HCT116 (cell line): ENCODE measurements at regions not wholly inside any gene's neighbourhood (a gene's known extent, or its start where the extent isn't known, plus 50 kb on each side); places are given as distances from the start of the nearest gene placed in this dataset.

Source experiments
- ATAC-seq: fragments of 200-7000 bp; cut with Tn5 transposase; 2 replicates; pipeline ENCODE4 v1.9.1; 2020; ENCODE audit warnings: mild to moderate bottlenecking, moderate library complexity
- BruUV-seq: library from RNA; stranded (reverse); fragments of 400-500 nt; replicated peaks from 2 replicates; lab custom pipeline; 2021; lab: Mats Ljungman, UMichigan
- CTCF ChIA-PET: fragments of 300-600 bp; sonication (Branson Sonifier 250); formaldehyde crosslinking; loops from one replicate; lab custom pipeline; 2021; ENCODE audit warnings: antibody characterized with exemption; lab: Charles Lee
- POLR2A ChIA-PET: fragments of 300-600, 350-600 bp; sonication (Branson Sonifier 250); formaldehyde crosslinking; loops from one replicate; lab custom pipeline; 2021; ENCODE audit warnings: antibody characterized with exemption; lab: Charles Lee
- RAD21 ChIA-PET, 2 experiments: fragments of 300-600 bp; sonication (Branson Sonifier 250); formaldehyde crosslinking; loops; one replicate each; lab custom pipeline; 2023; ENCODE audit warnings: low total read pairs in 2 of 2; ENCODE audit not compliant: uncharacterized antibody in 2 of 2, unreplicated experiment in 2 of 2, low non-redundant PET in 1 of 2; lab: Charles Lee
- DNase-seq: peaks from one replicate; pipeline ENCODE4 v3.0.0-alpha.2; 2010; ENCODE audit warnings: low read depth, low spot score
- H2AFZ ChIP-seq: fragments of 200-600 bp; shearing (Covaris generic), sonication (generic); 2 replicates; pipeline ENCODE4 v1.6.1; 2017; ENCODE audit warnings: low read depth, mixed run types, mixed read lengths, antibody characterized with exemption, low read length; ENCODE audit not compliant: poor library complexity, severe bottlenecking
- H3K27ac ChIP-seq: 2 replicates; pipeline ENCODE4 v1.5.1; 2012; ENCODE audit warnings: low read depth, low read length
- H3K27me3 ChIP-seq: fragments of 200-600 bp; sonication (generic); 2 replicates; pipeline ENCODE4 v1.6.1; 2016; ENCODE audit warnings: mixed run types, low read length, mixed read lengths; ENCODE audit not compliant: insufficient read depth
- H3K36me3 ChIP-seq, 2 experiments: fragments of 200-500 bp in 1 of 2; fragments of 200-600 bp in 1 of 2; sonication (Bioruptor generic) in 1 of 2; sonication (generic) in 1 of 2; 2 replicates each; pipeline versions ENCODE4 v1.5.1 to v1.6.1; 2014 to 2016; ENCODE audit warnings: low read length in 2 of 2, inconsistent platforms in 1 of 2, mixed read lengths in 1 of 2, mixed run types in 1 of 2; ENCODE audit not compliant: insufficient read depth in 2 of 2, control insufficient read depth in 1 of 2
- H3K4me1 ChIP-seq, 2 experiments: fragments of 200-600 bp in 1 of 2; sonication (generic) in 1 of 2; 2 replicates each; pipeline versions ENCODE4 v1.5.1 to v1.6.1; 2012 to 2017; ENCODE audit warnings: low read length in 2 of 2, inconsistent platforms in 1 of 2, mild to moderate bottlenecking in 1 of 2, mixed read lengths in 1 of 2, mixed run types in 1 of 2, moderate library complexity in 1 of 2; ENCODE audit not compliant: insufficient read depth in 2 of 2, control insufficient read depth in 1 of 2
- H3K4me2 ChIP-seq: fragments of 200-600 bp; sonication (generic); 2 replicates; pipeline ENCODE4 v1.6.1; 2017; ENCODE audit warnings: mixed run types, low read length, mixed read lengths
- H3K4me3 ChIP-seq, 2 experiments: fragments of 200-600 bp in 1 of 2; sonication (generic) in 1 of 2; replicated peaks in 1 of 2; 2 replicates each; pipeline ENCODE4 v1.5.1; 2011 to 2016; ENCODE audit warnings: low read length in 2 of 2, control low read depth in 1 of 2, low read depth in 1 of 2, mild to moderate bottlenecking in 1 of 2, mixed read lengths in 1 of 2, mixed run types in 1 of 2
- H3K79me2 ChIP-seq: fragments of 200-600 bp; sonication (generic); 2 replicates; pipeline ENCODE4 v1.6.1; 2017; ENCODE audit warnings: mild to moderate bottlenecking, mixed run types, low read length, moderate library complexity, mixed read lengths; ENCODE audit not compliant: insufficient read depth
- H3K9ac ChIP-seq: fragments of 200-600 bp; sonication (generic); 2 replicates; pipeline ENCODE4 v1.6.1; 2016; ENCODE audit warnings: low read length, mixed read lengths
- H3K9me2 ChIP-seq: fragments of 200-600 bp; sonication (generic), shearing (Covaris generic); 2 replicates; pipeline ENCODE4 v1.6.1; 2017; ENCODE audit warnings: mixed run types, mild to moderate bottlenecking, moderate library complexity; ENCODE audit not compliant: insufficient read depth
- H3K9me3 ChIP-seq, 2 experiments: fragments of 200-500 bp in 1 of 2; fragments of 200-600 bp in 1 of 2; sonication (Bioruptor generic) in 1 of 2; sonication (generic) in 1 of 2; 2 replicates each; pipeline ENCODE4 v1.6.1; 2014 to 2017; ENCODE audit warnings: low read length in 2 of 2, mixed read lengths in 2 of 2, inconsistent platforms in 1 of 2, low read depth in 1 of 2, mild to moderate bottlenecking in 1 of 2, mixed run types in 1 of 2, moderate library complexity in 1 of 2; ENCODE audit not compliant: control insufficient read depth in 1 of 2, insufficient read depth in 1 of 2
- H4K20me1 ChIP-seq: fragments of 200-600 bp; sonication (generic), shearing (Covaris generic); 2 replicates; pipeline ENCODE4 v1.6.1; 2017; ENCODE audit warnings: mixed run types, mild to moderate bottlenecking, moderate library complexity; ENCODE audit not compliant: insufficient read depth
- ATF3 ChIP-seq: IDR thresholded peaks from 2 replicates; pipeline ENCODE4 v1.6.1; 2012
- CEBPB ChIP-seq: IDR thresholded peaks from 2 replicates; pipeline ENCODE4 v1.6.1; 2012; ENCODE audit warnings: low read depth
- CTCF ChIP-seq, 3 experiments: fragments of 200-600 bp in 1 of 3; sonication (generic) in 1 of 3; IDR thresholded peaks in 2 of 3; conservative IDR thresholded peaks in 1 of 3; 2 replicates each; pipeline ENCODE4 v1.5.1; 2012 to 2017; ENCODE audit warnings: low read depth in 2 of 3, low read length in 2 of 3, antibody characterized with exemption in 1 of 3, borderline replicate concordance in 1 of 3, control low read depth in 1 of 3, mild to moderate bottlenecking in 1 of 3, mixed read lengths in 1 of 3, mixed run types in 1 of 3, moderate library complexity in 1 of 3; ENCODE audit not compliant: insufficient read depth in 1 of 3
- EGR1 ChIP-seq: IDR thresholded peaks from 2 replicates; pipeline ENCODE4 v1.6.1; 2012; ENCODE audit warnings: low read depth
- EZH2 ChIP-seq: fragments of 200-600 bp; sonication (generic); IDR thresholded peaks from 2 replicates; pipeline ENCODE4 v1.6.1; 2017; ENCODE audit warnings: antibody characterized with exemption, mixed run types
- EZH2phosphoT487 ChIP-seq: fragments of 200-600 bp; IDR thresholded peaks from 2 replicates; pipeline ENCODE4 v1.6.1; 2018; ENCODE audit warnings: antibody characterized with exemption, borderline replicate concordance
- FOSL1 ChIP-seq: IDR thresholded peaks from 2 replicates; pipeline ENCODE4 v1.6.1; 2012; ENCODE audit warnings: low read depth
- JUND ChIP-seq: IDR thresholded peaks from 2 replicates; pipeline ENCODE4 v1.6.1; 2012
- MAX ChIP-seq: IDR thresholded peaks from 2 replicates; pipeline ENCODE4 v1.6.1; 2012
- POLR2A ChIP-seq: IDR thresholded peaks from 2 replicates; pipeline ENCODE4 v1.7.0; 2011; ENCODE audit warnings: borderline replicate concordance; ENCODE audit not compliant: insufficient read depth, insufficient read length; ENCODE audit errors: extremely low read depth
- POLR2AphosphoS5 ChIP-seq: IDR thresholded peaks from 2 replicates; pipeline ENCODE4 v1.6.1; 2011; ENCODE audit warnings: mild to moderate bottlenecking, low read depth, low read length, moderate library complexity
- RAD21 ChIP-seq: IDR thresholded peaks from 2 replicates; pipeline ENCODE4 v1.6.1; 2012; ENCODE audit warnings: low read depth, mild to moderate bottlenecking
- SIN3A ChIP-seq: IDR thresholded peaks from 2 replicates; pipeline ENCODE4 v1.6.1; 2012; ENCODE audit warnings: low read depth
- SP1 ChIP-seq: IDR thresholded peaks from 2 replicates; pipeline ENCODE4 v1.6.1; 2012; ENCODE audit warnings: low read depth
- SRF ChIP-seq: IDR thresholded peaks from 2 replicates; pipeline ENCODE4 v1.6.1; 2012; ENCODE audit warnings: low read depth
- TCF7L2 ChIP-seq: IDR thresholded peaks from 2 replicates; pipeline ENCODE4 v1.7.0; 2011; ENCODE audit warnings: borderline replicate concordance, inconsistent platforms; ENCODE audit not compliant: insufficient read depth, insufficient read length; ENCODE audit errors: extremely low read depth
- YY1 ChIP-seq: IDR thresholded peaks from 2 replicates; pipeline ENCODE4 v1.6.1; 2011; ENCODE audit warnings: low read length, low read depth, moderate library complexity, mild to moderate bottlenecking; ENCODE audit not compliant: insufficient replicate concordance; ENCODE audit errors: extremely low read depth
- ZBTB33 ChIP-seq: IDR thresholded peaks from 2 replicates; pipeline ENCODE4 v1.6.1; 2011; ENCODE audit warnings: mild to moderate bottlenecking, low read length, moderate library complexity; ENCODE audit not compliant: insufficient replicate concordance; ENCODE audit errors: extremely low read depth
- ZFX ChIP-seq: fragments of 450-650 bp; IDR thresholded peaks from 2 replicates; pipeline ENCODE4 v1.6.1; 2017
- ZNF274 ChIP-seq: fragments of 200-500 bp; sonication (Bioruptor generic); IDR thresholded peaks from 2 replicates; pipeline ENCODE4 v1.6.1; 2014; ENCODE audit warnings: mild to moderate bottlenecking, low read depth, low read length, inconsistent platforms
- intact Hi-C: fragments of 100-400 bp; cut with micrococcal nuclease; formaldehyde crosslinking; loops from 2 replicates; pipeline ENCODE4 v1.10.0; 2022

- TF ChIP-seq EZH2 (no peak), TCF7L2 (no peak)
Observed at GRCh38 chr7:153627323-153627722, 424.9 kb upstream of the DPP6 start (continued).

GRCh38 chr7:153628406-153628805, 423.8 kb upstream of the DPP6 start:
- H3K4me1 ChIP-seq, result no peaks in the 10 kb centered on the region
- H3K36me3 ChIP-seq, result no peaks in the 10 kb centered on the region
- no peak overlapping the region for H3K4me2 ChIP-seq
- ChIA-PET RAD21 (no interaction called here), CTCF (no interaction called here), POLR2A (no interaction called here)
- DNase-seq (no peak), ATAC-seq (no peak)
- TF ChIP-seq ZNF274 (no peak), SIN3A (no peak), CEBPB (no peak), TCF7L2 (no peak), RAD21 (no peak), POLR2A (no peak), ZFX (no peak), EGR1 (no peak), EZH2phosphoT487 (no peak), MAX (no peak), POLR2AphosphoS5 (no peak), CTCF (IDR thresholded peaks at IDR 0.05 in 2 of 3, conservative IDR thresholded peaks at IDR 0.05 in 1 of 3; ENCODE audit: borderline replicate concordance in 1 of 3, insufficient read depth in 1 of 3, low read depth in 2 of 3, low read length in 2 of 3) (no peak), EZH2 (no peak), FOSL1 (no peak), YY1 (no peak), ATF3 (no peak), ZBTB33 (no peak), SP1 (no peak), JUND (no peak), SRF (no peak)
- H3K9ac ChIP-seq, result no peak overlapping the region
- H4K20me1 ChIP-seq, result no peaks in the 10 kb centered on the region
- BruUV-seq, result no TSS peak
- H3K9me2 ChIP-seq, result no peaks in the 10 kb centered on the region
- H2AFZ ChIP-seq, result no peak overlapping the region
- H3K9me3 ChIP-seq, result peaks cover 3 to 11% of the 10 kb centered on the region in 2 experiments; a peak in 2 of 4 replicates
- no peaks in the 10 kb centered on the region for H3K79me2 ChIP-seq
- intact Hi-C loops, result no loop called here
- H3K27me3 ChIP-seq, result no peaks in the 10 kb centered on the region
- no peak overlapping the region for H3K27ac ChIP-seq
- H3K4me3 ChIP-seq, result no peak overlapping the region
